Activated T-cell treated with anti-CD3 and anti-CD28 coated beads, Interleukin-2, amount 50 U/mL, for 72 hours (primary cell): ENCODE measurements at regions not wholly inside any gene's neighbourhood (a gene's known extent, or its start where the extent isn't known, plus 50 kb on each side); places are given as distances from the start of the nearest gene placed in this dataset.

Experiments used
- ATAC-seq, 2 donors: fragments of 150-1000 bp; cut with Tn5 transposase; replicated peaks in 1 of 2; 2 replicates each; pipeline ENCODE4 v1.10.0; 2021; ENCODE audit warnings: moderate library complexity in 2 of 2, mild to moderate bottlenecking in 1 of 2
- DNase-seq, 2 donors: peaks; one replicate each; pipeline ENCODE4 v3.0.0; 2021 to 2022; ENCODE audit warnings: mixed read lengths in 1 of 2
- H3K27ac Mint-ChIP-seq: one replicate; pipeline ENCODE4 v1.8.0; 2022; ENCODE audit warnings: mild to moderate bottlenecking, moderate library complexity, mixed read lengths
- H3K27me3 Mint-ChIP-seq: one replicate; pipeline ENCODE4 v1.8.0; 2022; ENCODE audit warnings: low read depth, mixed read lengths
- H3K36me3 Mint-ChIP-seq, 2 donors: one replicate each; pipeline ENCODE4 v1.8.0; 2022; ENCODE audit warnings: mixed read lengths in 2 of 2, mild to moderate bottlenecking in 1 of 2; ENCODE audit not compliant: insufficient read depth in 2 of 2
- H3K4me1 Mint-ChIP-seq: one replicate; pipeline ENCODE4 v1.8.0; 2022; ENCODE audit warnings: low read depth, mixed read lengths
- H3K4me3 Mint-ChIP-seq, 2 donors: one replicate each; pipeline ENCODE4 v1.8.0; 2022; ENCODE audit warnings: mild to moderate bottlenecking in 2 of 2, mixed read lengths in 2 of 2, moderate library complexity in 2 of 2
- H3K9me3 Mint-ChIP-seq, 2 donors: one replicate each; pipeline ENCODE4 v1.8.0; 2022; ENCODE audit warnings: mixed read lengths in 2 of 2

GRCh38 chr9:108727580-108728111 lies 128.1 kb downstream of the ACTL7B start:
- H3K36me3 Mint-ChIP-seq: no peaks in the 10 kb centered on the region
- H3K27me3 Mint-ChIP-seq: no peaks in the 10 kb centered on the region
- H3K4me3 Mint-ChIP-seq: no peak overlapping the region
- no peaks in the 10 kb centered on the region for H3K4me1 Mint-ChIP-seq
- no peak overlapping the region for H3K27ac Mint-ChIP-seq
- H3K9me3 Mint-ChIP-seq: peaks cover 5 to 6% of the 10 kb centered on the region in 2 donors
- ATAC-seq (no peak), DNase-seq (no peak)

- no peak overlapping the region for H3K27ac Mint-ChIP-seq
- ATAC-seq (no peak), DNase-seq (no peak)
- H3K36me3 Mint-ChIP-seq: no peaks in the 10 kb centered on the region
- H3K9me3 Mint-ChIP-seq: peaks cover 0 to 3% of the 10 kb centered on the region in 2 donors
- no peaks in the 10 kb centered on the region for H3K27me3 Mint-ChIP-seq
- no peak overlapping the region for H3K4me3 Mint-ChIP-seq
- H3K4me1 Mint-ChIP-seq: no peaks in the 10 kb centered on the region
Measured at GRCh38 chr9:108724652-108725051, 131.1 kb downstream of the ACTL7B start.

GRCh38 chr9:108724122-108724521 lies 131.7 kb downstream of the ACTL7B start:
- Mint-ChIP-seq H3K4me1 (no peaks in the 10 kb centered on the region), H3K4me3 (no peak overlapping the region), H3K36me3 (no peaks in the 10 kb centered on the region), H3K27ac (no peak overlapping the region), H3K9me3 (peaks cover 0 to 3% of the 10 kb centered on the region in 2 donors), H3K27me3 (no peaks in the 10 kb centered on the region)
- no peak for DNase-seq
- ATAC-seq: no peak

GRCh38 chr9:108722396-108722795 lies 133.4 kb downstream of the ACTL7B start:
- no peak overlapping the region for H3K27ac Mint-ChIP-seq
- DNase-seq: no peak
- no peak for ATAC-seq
- H3K4me1 Mint-ChIP-seq: no peaks in the 10 kb centered on the region
- H3K36me3 Mint-ChIP-seq: no peaks in the 10 kb centered on the region
- peaks cover 3 to 5% of the 10 kb centered on the region in 2 donors for H3K9me3 Mint-ChIP-seq
- H3K27me3 Mint-ChIP-seq: no peaks in the 10 kb centered on the region
- no peak overlapping the region for H3K4me3 Mint-ChIP-seq

- Mint-ChIP-seq H3K27me3 (no peaks in the 10 kb centered on the region), H3K4me3 (no peak overlapping the region), H3K9me3 (peaks cover 9% of the 10 kb centered on the region in 2 donors), H3K36me3 (no peaks in the 10 kb centered on the region), H3K4me1 (no peaks in the 10 kb centered on the region), H3K27ac (no peak overlapping the region)
- no peak for DNase-seq
- ATAC-seq: no peak
Measured at GRCh38 chr9:108720191-108720642, 135.6 kb downstream of the ACTL7B start.

GRCh38 chr9:108710424-108710823 lies 145.4 kb downstream of the ACTL7B start:
- Mint-ChIP-seq H3K36me3 (no peaks in the 10 kb centered on the region), H3K4me1 (no peaks in the 10 kb centered on the region), H3K27ac (no peak overlapping the region), H3K9me3 (peaks cover 2 to 5% of the 10 kb centered on the region in 2 donors), H3K27me3 (no peaks in the 10 kb centered on the region), H3K4me3 (no peak overlapping the region)
- DNase-seq (no peak), ATAC-seq (no peak)

- Mint-ChIP-seq H3K27ac (no peak overlapping the region), H3K27me3 (no peaks in the 10 kb centered on the region), H3K9me3 (peaks cover 2 to 5% of the 10 kb centered on the region in 2 donors), H3K4me3 (no peak overlapping the region), H3K36me3 (no peaks in the 10 kb centered on the region), H3K4me1 (no peaks in the 10 kb centered on the region)
- DNase-seq (no peak), ATAC-seq (no peak)
Measured at GRCh38 chr9:108709997-108710396, 145.8 kb downstream of the ACTL7B start.

GRCh38 chr9:108709126-108709525 lies 146.7 kb downstream of the ACTL7B start:
- DNase-seq: no peak
- H3K36me3 Mint-ChIP-seq: no peaks in the 10 kb centered on the region
- no peaks in the 10 kb centered on the region for H3K4me1 Mint-ChIP-seq
- ATAC-seq: no peak
- peaks cover 2% of the 10 kb centered on the region in 2 donors for H3K9me3 Mint-ChIP-seq
- no peak overlapping the region for H3K4me3 Mint-ChIP-seq
- H3K27me3 Mint-ChIP-seq: no peaks in the 10 kb centered on the region
- no peak overlapping the region for H3K27ac Mint-ChIP-seq

- Mint-ChIP-seq H3K9me3 (peaks cover 2% of the 10 kb centered on the region in 2 donors), H3K27ac (no peak overlapping the region), H3K4me1 (no peaks in the 10 kb centered on the region), H3K27me3 (no peaks in the 10 kb centered on the region), H3K36me3 (no peaks in the 10 kb centered on the region), H3K4me3 (no peak overlapping the region)
- ATAC-seq: no peak
- DNase-seq: no peak
Measured at GRCh38 chr9:108708448-108708847, 147.3 kb downstream of the ACTL7B start.

- no peak for ATAC-seq
- no peak overlapping the region for H3K27ac Mint-ChIP-seq
- no peaks in the 10 kb centered on the region for H3K4me1 Mint-ChIP-seq
- no peak for DNase-seq
- H3K27me3 Mint-ChIP-seq: no peaks in the 10 kb centered on the region
- H3K4me3 Mint-ChIP-seq: no peak overlapping the region
- H3K36me3 Mint-ChIP-seq: no peaks in the 10 kb centered on the region
- H3K9me3 Mint-ChIP-seq: peaks cover 0 to 4% of the 10 kb centered on the region in 2 donors
Measured at GRCh38 chr9:108707120-108707519, 148.7 kb downstream of the ACTL7B start.

GRCh38 chr9:108704156-108704852 lies 151.5 kb downstream of the ACTL7B start:
- Mint-ChIP-seq H3K27ac (no peak overlapping the region), H3K4me1 (no peaks in the 10 kb centered on the region), H3K36me3 (no peaks in the 10 kb centered on the region), H3K9me3 (peaks cover 0 to 4% of the 10 kb centered on the region in 2 donors), H3K27me3 (no peaks in the 10 kb centered on the region), H3K4me3 (no peak overlapping the region)
- DNase-seq (no peak), ATAC-seq (no peak)

- Mint-ChIP-seq H3K4me1 (no peaks in the 10 kb centered on the region), H3K9me3 (peaks cover 0 to 6% of the 10 kb centered on the region in 2 donors), H3K36me3 (no peaks in the 10 kb centered on the region), H3K4me3 (no peak overlapping the region), H3K27me3 (no peaks in the 10 kb centered on the region), H3K27ac (no peak overlapping the region)
- ATAC-seq (no peak), DNase-seq (no peak)
Measured at GRCh38 chr9:108703429-108703828, 152.4 kb downstream of the ACTL7B start.

GRCh38 chr9:108702681-108703080 lies 153.1 kb downstream of the ACTL7B start:
- H3K27me3 Mint-ChIP-seq: no peaks in the 10 kb centered on the region
- no peak overlapping the region for H3K27ac Mint-ChIP-seq

GRCh38 chr9:108698801-108699200 lies 157.0 kb downstream of the ACTL7B start:
- Mint-ChIP-seq H3K4me3 (no peak overlapping the region), H3K9me3 (peaks cover 4 to 11% of the 10 kb centered on the region in 2 donors), H3K27me3 (no peaks in the 10 kb centered on the region), H3K4me1 (no peaks in the 10 kb centered on the region), H3K27ac (no peak overlapping the region), H3K36me3 (peaks cover 0 to 3% of the 10 kb centered on the region in 2 donors)
- no peak for ATAC-seq
- no peak for DNase-seq

More at GRCh38 chr9:108702681-108703080, 153.1 kb downstream of the ACTL7B start:
- Mint-ChIP-seq H3K4me3 (no peak overlapping the region), H3K9me3 (peaks cover 0 to 6% of the 10 kb centered on the region in 2 donors), H3K36me3 (no peaks in the 10 kb centered on the region), H3K4me1 (no peaks in the 10 kb centered on the region)
- DNase-seq: no peak
- no peak for ATAC-seq
